ENCODE measurements at regions not wholly inside any gene's neighbourhood (a gene's known extent, or its start where the extent isn't known, plus 50 kb on each side); places are given as distances from the start of the nearest gene placed in this dataset.

- DNase-seq (ENCODE audit: low read depth) = no peak
- no peak for TF ChIP-seq CTCF (conservative IDR thresholded peaks at IDR 0.05; ENCODE audit: low read depth, low read length)
- H3K4me3 ChIP-seq (ENCODE audit: low read length) = no peak overlapping the region
Measured at GRCh38 chr17:63247706-63248105, 198.4 kb downstream of the CYB561 start.

DNA sequence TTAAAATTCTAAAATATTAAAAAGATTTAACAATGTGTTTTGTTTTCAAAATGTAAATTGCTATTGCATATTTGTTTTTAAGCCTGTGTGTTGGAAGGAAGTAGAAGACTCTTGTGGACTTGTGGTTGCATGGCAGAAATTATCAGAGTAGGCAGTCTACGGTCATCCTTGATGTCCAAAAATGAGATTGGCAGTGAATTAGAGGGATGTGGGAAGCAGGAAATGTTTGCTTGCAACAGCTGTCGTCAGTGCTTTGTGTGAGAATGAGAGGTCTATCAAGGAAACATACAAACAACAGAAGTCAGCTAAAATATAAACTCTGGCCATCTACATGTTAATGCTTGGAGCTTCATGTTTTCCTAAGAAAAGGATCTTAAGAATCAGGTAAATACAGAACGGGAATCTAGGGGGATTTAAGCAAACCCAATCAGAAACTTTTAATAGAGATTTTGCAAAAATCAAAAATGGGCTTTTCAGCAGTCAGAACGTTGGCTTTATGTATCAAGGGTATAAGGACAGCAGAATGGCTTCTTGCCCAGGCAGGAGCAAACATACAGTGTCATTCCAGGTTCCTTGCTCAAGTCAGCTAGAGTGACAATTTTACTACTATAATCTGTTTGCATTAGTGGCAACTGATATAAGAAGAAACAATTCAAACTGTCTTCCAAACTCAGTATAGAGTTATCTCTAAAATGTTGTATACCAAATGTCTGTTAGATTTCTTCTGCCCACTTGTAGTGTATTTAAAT, 196.7 kb downstream of the CYB561 start:
- DNase-seq (ENCODE audit: low read depth) = no peak
- H3K4me3 ChIP-seq (ENCODE audit: low read length) = no peak overlapping the region
- no peak for TF ChIP-seq CTCF (conservative IDR thresholded peaks at IDR 0.05; ENCODE audit: low read depth, low read length)

- DNase-seq (ENCODE audit: low read depth) = no peak
- H3K4me3 ChIP-seq (ENCODE audit: low read length) = no peak overlapping the region
Measured at GRCh38 chr17:63250830-63251229, 195.3 kb downstream of the CYB561 start.

GRCh38 chr17:63258785-63259184, 187.3 kb downstream of the CYB561 start:
- no peak for DNase-seq (ENCODE audit: low read depth)
- TF ChIP-seq CTCF (conservative IDR thresholded peaks at IDR 0.05; ENCODE audit: low read depth, low read length) = no peak
- no peak overlapping the region for H3K4me3 ChIP-seq (ENCODE audit: low read length)

More at GRCh38 chr17:63250830-63251229, 195.3 kb downstream of the CYB561 start:
- no peak for TF ChIP-seq CTCF (conservative IDR thresholded peaks at IDR 0.05; ENCODE audit: low read depth, low read length)

DNA sequence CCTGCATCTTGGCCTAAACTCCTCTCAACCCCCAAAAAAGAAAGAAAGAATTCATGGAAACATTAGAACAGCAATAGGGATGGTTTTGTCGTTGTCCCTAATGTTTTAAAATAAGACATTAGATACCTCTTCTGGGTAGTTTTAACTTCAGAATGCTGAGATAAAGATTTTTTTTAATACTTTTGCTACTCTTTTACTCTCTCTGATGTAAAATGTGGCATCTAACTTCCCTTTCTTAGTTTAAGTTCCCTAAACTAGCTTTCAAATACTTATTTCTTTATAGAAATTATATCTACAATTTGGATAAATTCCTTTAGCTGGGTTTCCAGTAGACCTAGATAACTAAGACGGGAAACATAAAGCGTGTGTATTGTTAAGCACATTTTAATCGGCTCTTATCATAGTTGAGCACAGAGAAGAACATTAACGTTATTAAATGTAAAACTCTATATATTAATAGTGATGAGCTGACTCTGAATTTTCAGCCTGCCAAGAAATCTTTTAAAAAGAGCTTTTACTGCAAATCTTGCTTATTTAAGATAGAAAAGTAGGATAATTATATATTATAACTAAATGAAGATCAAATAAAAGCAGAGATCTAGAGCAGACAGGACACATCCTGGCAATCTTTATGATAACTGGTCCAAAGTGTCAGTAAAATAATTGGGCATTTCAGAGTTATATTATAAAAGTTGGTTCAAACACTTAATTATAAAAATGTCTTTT, 183.2 kb downstream of the CYB561 start:
- H3K4me3 ChIP-seq (ENCODE audit: low read length) = no peak overlapping the region
- DNase-seq (ENCODE audit: low read depth) = no peak
- no peak for TF ChIP-seq CTCF (conservative IDR thresholded peaks at IDR 0.05; ENCODE audit: low read depth, low read length)

DNA sequence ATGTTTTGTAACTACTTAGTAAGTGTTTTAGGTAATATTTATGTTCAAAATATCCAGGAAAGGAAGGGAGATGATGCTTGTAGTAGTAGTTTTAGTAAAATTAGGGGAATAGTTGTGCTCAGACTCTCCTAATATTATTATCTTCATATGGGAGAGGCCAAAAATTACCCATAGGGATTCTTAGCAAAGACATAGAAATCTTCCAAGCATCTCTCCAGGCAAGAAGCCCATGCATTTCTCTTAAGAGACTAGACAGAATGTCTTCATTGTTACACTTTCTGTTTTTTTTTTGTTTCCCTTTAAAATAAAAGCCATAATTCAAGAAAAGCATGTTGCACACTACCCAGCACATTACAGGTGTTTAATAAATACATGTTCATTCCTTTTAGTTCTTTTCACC, 180.6 kb downstream of the CYB561 start:
- DNase-seq (ENCODE audit: low read depth) = no peak
- no peak for TF ChIP-seq CTCF (conservative IDR thresholded peaks at IDR 0.05; ENCODE audit: low read depth, low read length)
- H3K4me3 ChIP-seq (ENCODE audit: low read length) = no peak overlapping the region

GRCh38 chr17:63267846-63268245, 178.3 kb downstream of the CYB561 start:
- TF ChIP-seq CTCF (conservative IDR thresholded peaks at IDR 0.05; ENCODE audit: low read depth, low read length) = no peak
- no peak overlapping the region for H3K4me3 ChIP-seq (ENCODE audit: low read length)
- DNase-seq (ENCODE audit: low read depth) = no peak
